GM12891 (cell line): ENCODE measurements at regions not wholly inside any gene's neighbourhood (a gene's known extent, or its start where the extent isn't known, plus 50 kb on each side); places are given as distances from the start of the nearest gene placed in this dataset.
"Not testable (repeated sequence)": the region's sequence is repeated elsewhere in the genome, so short reads cannot be mapped to it uniquely, and the experiment has no call there.

ENCODE experiments used
- DNase-seq: peaks from one replicate; pipeline ENCODE4 v3.0.0; 2011; ENCODE audit warnings: low spot score; ENCODE audit not compliant: insufficient read length
- FAIRE-seq: peaks from 2 replicates; lab custom pipeline; 2011; peaks lifted over from hg19 to GRCh38; lab: Jason Lieb, UNC
- PAX5 ChIP-seq: IDR thresholded peaks from 2 replicates; pipeline ENCODE4 v1.6.1; 2011; ENCODE audit warnings: low read length, moderate library complexity, mild to moderate bottlenecking; ENCODE audit not compliant: insufficient read depth, severe bottlenecking
- POLR2A ChIP-seq: IDR thresholded peaks from 2 replicates; pipeline ENCODE4 v1.6.1; 2011; ENCODE audit warnings: low read depth, low read length, control low read depth
- POLR2AphosphoS5 ChIP-seq: IDR thresholded peaks from 2 replicates; pipeline ENCODE4 v1.6.1; 2011; ENCODE audit warnings: low read depth, low read length, control low read depth
- POU2F2 ChIP-seq: IDR thresholded peaks from 2 replicates; pipeline ENCODE4 v1.6.1; 2011; ENCODE audit warnings: low read depth, mild to moderate bottlenecking, control low read depth, low read length, moderate library complexity
- SPI1 ChIP-seq: IDR thresholded peaks from 2 replicates; pipeline ENCODE4 v1.6.1; 2011; ENCODE audit warnings: low read depth, low read length, control low read depth
- TAF1 ChIP-seq: IDR thresholded peaks from 2 replicates; pipeline ENCODE4 v1.6.1; 2011; ENCODE audit warnings: low read depth, low read length, control low read depth

DNA sequence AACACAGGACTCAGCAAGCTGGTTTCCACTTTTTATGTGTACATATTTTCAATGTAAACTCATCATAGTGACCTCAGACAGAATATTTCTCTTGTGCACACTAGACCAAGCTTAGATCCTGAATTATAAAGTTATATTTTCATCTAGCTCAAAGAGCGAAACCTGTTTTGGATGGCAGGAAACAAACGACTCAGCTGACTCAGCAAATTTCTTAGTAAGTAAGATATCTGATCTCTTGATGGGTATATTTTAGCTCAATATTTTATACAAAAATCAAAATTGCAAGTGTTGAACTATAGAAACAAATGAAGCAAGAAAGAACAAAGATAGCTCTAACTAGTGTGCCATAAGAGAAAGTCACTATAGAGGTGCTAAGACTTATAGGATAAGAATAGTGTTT, 1114.5 kb downstream of the STPG2 start:
- FAIRE-seq: no peak
- no peak for TF ChIP-seq TAF1
- no peak for TF ChIP-seq POLR2AphosphoS5
- TF ChIP-seq POU2F2: no peak
- TF ChIP-seq SPI1: no peak
- TF ChIP-seq POLR2A: no peak
- TF ChIP-seq PAX5: no peak
- no peak for DNase-seq

DNA sequence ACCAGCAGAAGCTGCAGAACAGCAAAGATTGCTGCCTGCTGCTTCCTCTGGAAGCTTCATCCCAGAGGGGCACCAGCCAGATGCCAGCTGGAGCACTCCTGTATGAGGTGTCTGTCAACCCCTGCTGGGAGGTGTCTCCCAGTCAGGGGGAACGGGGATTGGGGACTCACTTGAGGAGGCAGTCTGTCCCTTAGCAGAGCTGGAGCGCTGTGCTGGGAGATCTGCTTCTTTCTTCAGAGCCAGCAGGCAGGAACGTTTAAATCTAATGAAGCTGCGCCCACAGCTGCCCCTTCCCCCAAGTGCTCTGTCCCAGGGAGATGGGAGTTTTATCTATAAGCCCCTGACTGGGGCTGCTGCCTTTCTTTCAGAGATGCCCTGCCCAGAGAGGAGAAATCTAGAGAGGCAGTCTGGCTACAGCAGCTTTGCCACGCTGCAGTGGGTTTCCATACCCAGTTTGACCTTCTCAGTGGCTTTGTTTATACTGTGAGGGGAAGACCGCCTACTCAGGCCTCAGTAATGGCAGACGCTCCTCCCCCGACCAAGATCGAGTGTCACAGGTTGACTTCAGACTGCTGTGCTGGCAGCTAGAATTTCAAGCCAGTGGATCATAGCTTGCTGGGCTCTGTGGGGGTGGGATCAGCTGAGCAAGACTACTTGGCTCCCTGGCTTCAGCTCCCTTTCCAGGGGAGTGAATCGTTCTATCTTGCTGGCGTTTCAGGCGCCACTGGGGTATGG, 1105.7 kb downstream of the STPG2 start:
- FAIRE-seq, DNase-seq: not testable (repeated sequence)

DNA sequence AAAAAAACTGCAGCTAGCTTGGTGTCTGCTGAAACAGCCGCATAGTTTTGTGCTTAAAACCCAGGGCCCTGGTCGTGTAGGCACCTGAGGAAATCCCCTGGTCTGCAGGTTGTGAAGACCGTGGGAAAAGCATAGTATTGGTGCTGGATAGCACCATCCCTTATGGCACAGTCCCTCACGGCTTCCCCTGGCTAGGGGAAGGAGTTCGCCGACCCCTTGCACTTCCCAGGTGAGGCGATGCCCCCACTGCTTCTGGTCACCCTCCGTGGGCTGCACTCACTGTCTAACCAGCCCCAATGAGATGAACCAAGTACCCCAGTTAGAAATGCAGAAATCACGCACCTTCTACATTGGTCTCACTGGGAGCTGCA, 1105.1 kb downstream of the STPG2 start:
- TF ChIP-seq SPI1 (no peak), POU2F2 (no peak), POLR2A (no peak), TAF1 (no peak), PAX5 (no peak), POLR2AphosphoS5 (no peak)
- FAIRE-seq (no peak), DNase-seq (no peak)

DNA sequence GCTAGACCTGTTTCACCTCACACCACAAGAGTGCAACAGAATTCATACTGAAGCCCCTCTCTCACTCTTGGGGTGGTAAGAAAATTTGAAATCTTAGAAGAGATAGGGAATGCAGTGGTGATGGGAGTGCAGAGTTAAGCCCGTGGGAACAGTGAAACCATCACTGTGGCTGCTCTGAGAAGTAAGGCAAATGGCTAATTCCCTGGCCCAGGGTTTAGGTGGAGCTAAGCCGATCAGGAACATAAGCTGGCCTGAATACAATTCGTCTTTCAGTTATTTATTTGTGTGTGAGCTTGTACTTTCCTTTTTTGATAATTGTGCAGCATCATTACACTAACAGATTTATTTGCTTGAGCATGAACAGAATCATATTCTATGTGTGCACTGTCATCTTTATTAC, 1070.6 kb downstream of the STPG2 start:
- FAIRE-seq: no peak
- TF ChIP-seq SPI1 (no peak), PAX5 (no peak), POLR2AphosphoS5 (no peak), POU2F2 (no peak), TAF1 (no peak), POLR2A (no peak)
- no peak for DNase-seq

DNA sequence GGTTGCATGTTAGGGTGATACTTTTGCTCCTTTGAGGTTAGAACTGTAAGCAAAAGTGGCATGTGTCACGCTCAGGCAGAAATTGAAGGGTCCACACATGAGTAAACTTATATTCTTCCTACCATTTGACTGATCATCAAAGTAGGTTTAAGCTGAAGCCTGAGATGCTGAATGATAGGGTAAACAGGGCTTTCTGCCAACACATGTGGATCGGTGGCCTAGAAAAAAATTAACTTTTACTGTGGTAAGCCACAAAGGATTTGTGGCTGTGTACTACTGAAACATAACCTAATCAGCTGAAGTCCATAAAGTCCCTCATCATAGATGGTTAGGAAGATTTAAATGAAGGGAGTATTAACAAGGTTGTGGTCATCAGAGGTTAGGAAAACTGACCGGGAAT, 1070.1 kb downstream of the STPG2 start:
- TF ChIP-seq SPI1: no peak
- no peak for TF ChIP-seq POLR2AphosphoS5
- no peak for TF ChIP-seq POU2F2
- TF ChIP-seq POLR2A: no peak
- TF ChIP-seq TAF1: no peak
- no peak for TF ChIP-seq PAX5
- no peak for DNase-seq
- no peak for FAIRE-seq

DNA sequence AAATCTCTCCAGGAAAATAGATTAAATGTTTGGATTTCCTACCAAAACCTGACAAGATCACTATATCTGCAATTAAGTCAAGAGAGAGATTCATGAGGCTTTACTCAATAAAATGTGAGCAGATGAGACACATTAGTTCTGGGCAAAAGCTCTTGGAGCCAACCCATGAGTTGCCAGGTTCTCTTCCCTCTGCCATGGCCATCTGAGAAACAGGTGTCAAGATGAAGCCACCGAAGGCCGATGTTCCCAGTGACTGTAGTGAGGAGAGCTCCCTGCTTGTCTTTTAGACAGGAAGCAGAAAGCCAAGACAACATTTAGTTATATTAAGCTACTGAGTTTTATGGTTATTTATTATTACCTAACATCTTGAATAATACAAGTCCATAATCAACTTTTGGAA, 1068.7 kb downstream of the STPG2 start:
- no peak for DNase-seq
- no peak for FAIRE-seq
- TF ChIP-seq PAX5 (no peak), POLR2AphosphoS5 (no peak), POU2F2 (no peak), POLR2A (no peak), TAF1 (no peak), SPI1 (no peak)

DNA sequence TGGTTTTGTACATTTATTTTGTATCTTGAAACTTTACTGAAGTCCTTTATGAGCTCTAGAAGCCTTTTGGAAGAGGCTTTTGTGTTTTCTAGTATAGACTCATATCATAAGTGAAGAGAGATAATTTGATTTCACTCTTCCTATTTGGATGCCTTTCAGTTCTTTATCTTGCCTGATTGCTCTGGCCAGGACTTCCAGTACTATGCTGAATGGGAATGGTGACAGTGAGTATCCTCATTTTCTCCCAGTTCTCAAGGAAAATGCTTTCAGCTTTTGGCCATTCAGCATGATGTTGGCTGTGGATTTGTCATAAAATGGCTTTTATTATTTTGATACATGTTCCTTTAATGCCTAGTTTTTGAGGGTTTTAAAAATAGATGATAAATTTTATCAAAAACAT, 1061.3 kb downstream of the STPG2 start:
- TF ChIP-seq TAF1 (no peak), SPI1 (no peak), POLR2A (no peak), POLR2AphosphoS5 (no peak), POU2F2 (no peak), PAX5 (no peak)
- DNase-seq: no peak
- no peak for FAIRE-seq

DNA sequence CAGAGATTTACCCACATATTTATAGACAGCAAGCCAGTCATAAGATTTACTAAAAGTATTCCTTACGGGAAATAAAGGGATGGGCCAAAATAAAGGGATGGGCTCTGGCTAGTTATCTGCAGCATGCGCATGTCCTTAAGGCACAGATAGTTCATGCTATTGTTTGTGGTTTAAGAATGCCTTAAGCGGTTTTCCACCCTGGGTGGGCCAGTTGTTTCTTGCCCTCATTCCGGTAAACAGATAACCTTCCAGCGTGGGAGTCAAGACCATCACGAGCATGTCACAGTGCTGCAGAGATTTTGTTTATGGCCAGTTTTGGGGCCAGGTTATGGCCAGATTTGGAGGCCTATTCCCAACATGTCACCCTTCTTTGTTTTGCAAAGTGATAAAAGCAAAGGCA, 1046.2 kb downstream of the STPG2 start:
- FAIRE-seq, DNase-seq: not testable (repeated sequence)

DNA sequence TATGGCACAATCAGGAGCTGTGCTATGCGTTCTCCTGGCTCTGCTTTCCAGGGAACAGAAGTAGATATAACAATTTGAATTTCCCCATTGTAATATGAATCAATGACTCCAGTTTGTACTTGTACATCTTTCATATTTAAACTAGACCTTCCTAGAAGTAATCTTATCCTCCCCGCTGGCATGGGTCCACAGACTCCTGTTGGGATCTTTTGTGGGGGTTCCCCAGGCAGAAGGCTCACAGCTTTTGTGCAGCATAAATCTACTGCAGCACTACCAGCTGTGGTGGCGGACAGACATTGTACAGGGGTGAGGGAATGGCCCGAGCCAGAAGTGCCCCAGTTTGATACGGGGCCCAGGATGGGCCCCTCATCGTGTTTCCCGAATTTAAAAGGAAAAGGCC, 1042.1 kb downstream of the STPG2 start:
- not testable (repeated sequence) for FAIRE-seq, DNase-seq

DNA sequence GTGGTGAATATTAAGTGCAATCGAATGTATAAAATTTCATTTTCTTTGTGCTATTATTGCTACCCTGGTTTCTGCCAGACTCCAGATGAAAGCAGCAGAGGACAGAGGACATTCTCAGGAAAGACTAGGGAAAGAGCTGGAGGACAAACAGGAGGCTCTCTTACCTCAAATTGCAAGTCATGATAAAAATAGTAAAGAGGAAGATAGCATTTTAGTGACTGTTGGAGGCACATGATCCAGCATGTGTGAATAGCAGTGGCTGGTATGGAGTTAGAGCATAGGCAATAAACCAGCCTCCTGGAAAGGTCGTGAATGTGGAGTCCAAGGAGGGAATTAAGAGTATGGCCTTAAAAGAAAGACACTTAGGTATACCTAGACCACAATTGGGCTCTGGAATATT, 1040.0 kb downstream of the STPG2 start:
- FAIRE-seq (no peak), DNase-seq (no peak)
- no peak for TF ChIP-seq POU2F2

DNA sequence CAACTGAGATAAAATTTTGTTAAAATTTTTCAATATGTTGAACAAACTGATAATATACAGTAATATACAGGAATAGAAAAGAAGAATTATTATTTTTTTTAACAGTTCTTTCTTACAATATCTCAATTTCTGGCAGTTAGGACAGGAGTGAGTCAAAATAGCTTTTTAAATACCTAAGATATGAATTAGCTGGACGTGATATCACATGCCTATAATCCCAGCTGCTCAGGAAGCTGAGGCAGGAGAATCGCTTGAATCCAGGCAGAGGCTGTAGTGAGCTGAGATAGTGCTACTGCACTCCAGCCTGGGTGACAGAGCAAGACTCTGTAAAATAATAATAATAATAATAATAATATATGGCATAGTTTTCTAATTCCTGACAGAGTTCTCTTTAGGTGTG, 1039.3 kb downstream of the STPG2 start:
- TF ChIP-seq SPI1: no peak
- no peak for TF ChIP-seq POU2F2
- TF ChIP-seq POLR2AphosphoS5: no peak
- TF ChIP-seq POLR2A: no peak
- DNase-seq (no peak), FAIRE-seq (no peak)
